Left lobe of liver (tissue), 2 donors: ENCODE measurements at regions not wholly inside any gene's neighbourhood (a gene's known extent, or its start where the extent isn't known, plus 50 kb on each side); places are given as distances from the start of the nearest gene placed in this dataset.

ENCODE experiments used
- ATAC-seq: fragments of 200-7000 bp; cut with Tn5 transposase; one replicate; pipeline ENCODE4 v1.9.1; 2020; ENCODE audit warnings: mild to moderate bottlenecking, moderate library complexity
- DNase-seq: peaks from one replicate; pipeline ENCODE4 v3.0.0-alpha.2; 2020; ENCODE audit warnings: low spot score
- donor health status: DM: no; HTN: no; CAD: no; lungs with moderate emphysema.
- donor health status: DM: no; HTN: yes; CAD: no.

- DNase-seq = no peak
- ATAC-seq = no peak
Measured at GRCh38 chr10:55283031-55283430, 482.0 kb upstream of the PCDH15 start.

- ATAC-seq (no peak), DNase-seq (no peak)
Measured at GRCh38 chr10:55280696-55281095, 479.7 kb upstream of the PCDH15 start.

GRCh38 chr10:55277549-55277948 is 476.5 kb upstream of the PCDH15 start:
- ATAC-seq (no peak), DNase-seq (no peak)

GRCh38 chr10:55274367-55274766 is 473.3 kb upstream of the PCDH15 start:
- DNase-seq (no peak), ATAC-seq (no peak)

- DNase-seq = no peak
- ATAC-seq = no peak
Measured at GRCh38 chr10:55273946-55274345, 472.9 kb upstream of the PCDH15 start.

- DNase-seq (no peak), ATAC-seq (no peak)
Measured at GRCh38 chr10:55272886-55273285, 471.9 kb upstream of the PCDH15 start.

- ATAC-seq (no peak), DNase-seq (no peak)
Measured at GRCh38 chr10:55266797-55267196, 465.8 kb upstream of the PCDH15 start.

- ATAC-seq = no peak
- DNase-seq = no peak
Measured at GRCh38 chr10:55263327-55263726, 462.3 kb upstream of the PCDH15 start.

GRCh38 chr10:55242544-55242943 is 441.5 kb upstream of the PCDH15 start:
- ATAC-seq (no peak), DNase-seq (no peak)

GRCh38 chr10:55237462-55237861 is 436.4 kb upstream of the PCDH15 start:
- DNase-seq (no peak), ATAC-seq (no peak)

GRCh38 chr10:55233505-55233904 is 432.5 kb upstream of the PCDH15 start:
- no peak for ATAC-seq
- no peak for DNase-seq

GRCh38 chr10:55233090-55233489 is 432.1 kb upstream of the PCDH15 start:
- DNase-seq (no peak), ATAC-seq (no peak)

GRCh38 chr10:55232553-55232952 is 431.5 kb upstream of the PCDH15 start:
- no peak for DNase-seq
- ATAC-seq = no peak

- no peak for ATAC-seq
Measured at GRCh38 chr10:55227967-55228366, 426.9 kb upstream of the PCDH15 start.

GRCh38 chr10:55224007-55224781 is 423.2 kb upstream of the PCDH15 start:
- DNase-seq = no peak
- no peak for ATAC-seq

More at GRCh38 chr10:55227967-55228366, 426.9 kb upstream of the PCDH15 start:
- no peak for DNase-seq

GRCh38 chr10:55223352-55223751 is 422.3 kb upstream of the PCDH15 start:
- ATAC-seq = no peak

GRCh38 chr10:55220975-55221374 is 419.9 kb upstream of the PCDH15 start:
- ATAC-seq (no peak), DNase-seq (no peak)

More at GRCh38 chr10:55223352-55223751, 422.3 kb upstream of the PCDH15 start:
- DNase-seq = no peak

- ATAC-seq (no peak), DNase-seq (no peak)
Measured at GRCh38 chr10:55215699-55216098, 414.7 kb upstream of the PCDH15 start.

- ATAC-seq (no peak), DNase-seq (no peak)
Measured at GRCh38 chr10:55214608-55215007, 413.6 kb upstream of the PCDH15 start.

GRCh38 chr10:55212051-55212450 is 411.0 kb upstream of the PCDH15 start:
- DNase-seq = no peak
- ATAC-seq = no peak

GRCh38 chr10:55203874-55204273 is 402.8 kb upstream of the PCDH15 start:
- ATAC-seq (no peak), DNase-seq (no peak)

GRCh38 chr10:55203319-55203718 is 402.3 kb upstream of the PCDH15 start:
- ATAC-seq = no peak
- no peak for DNase-seq

GRCh38 chr10:55200020-55200419 is 399.0 kb upstream of the PCDH15 start:
- ATAC-seq (no peak), DNase-seq (no peak)
